CD14-positive monocyte (primary cell): ENCODE measurements at regions not wholly inside any gene's neighbourhood (a gene's known extent, or its start where the extent isn't known, plus 50 kb on each side); places are given as distances from the start of the nearest gene placed in this dataset.

Experiments used
- DNase-seq, 3 donors: peaks; one replicate each; pipeline ENCODE4 v3.0.0-alpha.2; 2011 to 2022
- H2AFZ ChIP-seq: 2 replicates; pipeline ENCODE4 v1.6.0; 2012; ENCODE audit warnings: mild to moderate bottlenecking, low read depth, low read length, inconsistent platforms; ENCODE audit not compliant: insufficient read depth, poor library complexity, severe bottlenecking
- H3K27ac ChIP-seq, 2 donors: 1 replicate in 1 of 2; 2 replicates in 1 of 2; pipeline ENCODE4 v1.5.1; 2012 to 2013; ENCODE audit warnings: low read length in 2 of 2, control low read depth in 1 of 2, inconsistent platforms in 1 of 2, low read depth in 1 of 2, mild to moderate bottlenecking in 1 of 2
- H3K27me3 ChIP-seq, 2 donors: one replicate each; pipeline versions ENCODE4 v1.6.0 to v1.6.1; 2011 to 2013; ENCODE audit warnings: low read length in 2 of 2; ENCODE audit not compliant: control insufficient read depth in 2 of 2, insufficient read depth in 2 of 2
- H3K36me3 ChIP-seq, 2 donors: replicated peaks in 1 of 2; 1 replicate in 1 of 2; 2 replicates in 1 of 2; pipeline versions ENCODE4 v1.5.1 to v1.6.1; 2012 to 2013; ENCODE audit warnings: low read length in 2 of 2, control low read depth in 1 of 2, inconsistent platforms in 1 of 2, mild to moderate bottlenecking in 1 of 2; ENCODE audit not compliant: insufficient read depth in 2 of 2, control insufficient read depth in 1 of 2
- H3K4me1 ChIP-seq, 2 donors: 1 replicate in 1 of 2; 2 replicates in 1 of 2; pipeline versions ENCODE4 v1.5.1 to v1.6.1; 2012 to 2013; ENCODE audit warnings: low read length in 2 of 2, control low read depth in 1 of 2, inconsistent platforms in 1 of 2, mild to moderate bottlenecking in 1 of 2, moderate library complexity in 1 of 2; ENCODE audit not compliant: insufficient read depth in 2 of 2, control insufficient read depth in 1 of 2
- H3K4me2 ChIP-seq: replicated peaks from 2 replicates; pipeline ENCODE3; 2012; ENCODE audit warnings: low read length, moderate library complexity, mild to moderate bottlenecking; ENCODE audit not compliant: poor library complexity, severe bottlenecking; ENCODE audit errors: extremely low read depth
- H3K4me3 ChIP-seq, 3 experiments: fragments of 200-600 bp in 1 of 3; sonication (generic) in 1 of 3; replicated peaks in 1 of 3; 1 replicate in 2 of 3; 2 replicates in 1 of 3; pipeline ENCODE4 v1.5.1; 2011 to 2013; ENCODE audit warnings: low read length in 3 of 3, mild to moderate bottlenecking in 3 of 3, control low read depth in 2 of 3, low read depth in 2 of 3, inconsistent platforms in 1 of 3, moderate library complexity in 1 of 3
- H3K79me2 ChIP-seq: 2 replicates; pipeline ENCODE4 v1.6.0; 2012; ENCODE audit warnings: mild to moderate bottlenecking, control low read depth, inconsistent platforms, low read length, moderate library complexity; ENCODE audit not compliant: insufficient read depth
- H3K9ac ChIP-seq: 2 replicates; pipeline ENCODE4 v1.6.0; 2017; ENCODE audit warnings: low read length, mild to moderate bottlenecking; ENCODE audit not compliant: insufficient read depth, poor library complexity, severe bottlenecking
- H3K9me3 ChIP-seq, 2 donors: replicated peaks in 1 of 2; 1 replicate in 1 of 2; 2 replicates in 1 of 2; pipeline versions ENCODE4 v1.5.1 to v1.6.1; 2012 to 2013; ENCODE audit warnings: low read length in 2 of 2, control low read depth in 1 of 2; ENCODE audit not compliant: control insufficient read depth in 1 of 2, insufficient read depth in 1 of 2
- H4K20me1 ChIP-seq: 2 replicates; pipeline ENCODE4 v1.6.0; 2012; ENCODE audit warnings: mild to moderate bottlenecking, low read length, control low read depth, moderate library complexity; ENCODE audit not compliant: insufficient read depth
- H3K27ac Mint-ChIP-seq, 7 donors: one replicate each; pipeline ENCODE4 v1.8.0; 2020; ENCODE audit warnings: mild to moderate bottlenecking in 7 of 7, mixed read lengths in 7 of 7, moderate library complexity in 6 of 7, inconsistent platforms in 2 of 7
- H3K27me3 Mint-ChIP-seq, 3 donors: one replicate each; pipeline ENCODE4 v1.8.0; 2021 to 2022; ENCODE audit warnings: low read depth in 3 of 3, mild to moderate bottlenecking in 3 of 3, mixed read lengths in 3 of 3, moderate library complexity in 3 of 3, inconsistent platforms in 1 of 3
- H3K36me3 Mint-ChIP-seq, 2 donors: one replicate each; pipeline ENCODE4 v1.8.0; 2020; ENCODE audit warnings: mixed read lengths in 2 of 2, inconsistent platforms in 1 of 2, mild to moderate bottlenecking in 1 of 2
- H3K4me1 Mint-ChIP-seq: one replicate; pipeline ENCODE4 v1.8.0; 2020; ENCODE audit warnings: mild to moderate bottlenecking, mixed read lengths
- H3K4me3 Mint-ChIP-seq, 2 donors: one replicate each; pipeline ENCODE4 v1.8.0; 2020; ENCODE audit warnings: mild to moderate bottlenecking in 2 of 2, mixed read lengths in 2 of 2, moderate library complexity in 1 of 2
- H3K9me3 Mint-ChIP-seq, 7 donors: one replicate each; pipeline ENCODE4 v1.8.0; 2020 to 2022; ENCODE audit warnings: mixed read lengths in 7 of 7, mild to moderate bottlenecking in 6 of 7, moderate library complexity in 6 of 7, inconsistent platforms in 2 of 7
- WGBS: methylation state at CpG from one replicate; pipeline ENCODE4 v1.1.5; 2013; ENCODE audit warnings: missing lambda C conversion rate; ENCODE audit not compliant: insufficient coverage; 5-methylcytosine and 5-hydroxymethylcytosine counted together
- intact Hi-C, 2 donors: fragments of 100-400 bp; cut with micrococcal nuclease; formaldehyde crosslinking; loops; one replicate each; pipeline versions ENCODE4 v1.15.0 to v1.15.1; 2023
- TF ChIP-seq, protein P1 (sequence below): fragments of 200-600 bp; IDR thresholded peaks from one replicate; pipeline ENCODE4 v1.8.0; 2022; ENCODE audit warnings: antibody characterized with exemption, mild to moderate bottlenecking

- H3K36me3 Mint-ChIP-seq, result no peaks in the 10 kb centered on the region
Observed at GRCh38 chr4:38548256-38548655, 115.7 kb upstream of the KLF3 start.

GRCh38 chr4:38559374-38559773, 104.6 kb upstream of the KLF3 start:
- Mint-ChIP-seq H3K9me3 (peaks cover 0 to 10% (median 6%) of the 10 kb centered on the region in 7 donors), H3K4me1 (peaks cover 21% of the 10 kb centered on the region), H3K27me3 (peaks cover 0 to 2% (median 0%) of the 10 kb centered on the region in 3 donors), H3K27ac (peak overlapping the region in 1 of 7 donors; percentile 16), H3K4me3 (no peak overlapping the region), H3K36me3 (peaks cover 0 to 2% of the 10 kb centered on the region in 2 donors)
- Histone ChIP-seq H3K79me2 (no peaks in the 10 kb centered on the region), H3K9ac (no peak overlapping the region), H2AFZ (no peak overlapping the region), H3K36me3 (no peaks in the 10 kb centered on the region), H4K20me1 (no peaks in the 10 kb centered on the region), H3K27me3 (no peaks in the 10 kb centered on the region), H3K4me2 (no peak overlapping the region), H3K9me3 (no peaks in the 10 kb centered on the region), H3K27ac (no peak overlapping the region), H3K4me1 (peaks cover 14 to 15% of the 10 kb centered on the region in 2 donors), H3K4me3 (no peak overlapping the region)
- intact Hi-C loops, result no loop called here
- TF ChIP-seq, protein P1, sequence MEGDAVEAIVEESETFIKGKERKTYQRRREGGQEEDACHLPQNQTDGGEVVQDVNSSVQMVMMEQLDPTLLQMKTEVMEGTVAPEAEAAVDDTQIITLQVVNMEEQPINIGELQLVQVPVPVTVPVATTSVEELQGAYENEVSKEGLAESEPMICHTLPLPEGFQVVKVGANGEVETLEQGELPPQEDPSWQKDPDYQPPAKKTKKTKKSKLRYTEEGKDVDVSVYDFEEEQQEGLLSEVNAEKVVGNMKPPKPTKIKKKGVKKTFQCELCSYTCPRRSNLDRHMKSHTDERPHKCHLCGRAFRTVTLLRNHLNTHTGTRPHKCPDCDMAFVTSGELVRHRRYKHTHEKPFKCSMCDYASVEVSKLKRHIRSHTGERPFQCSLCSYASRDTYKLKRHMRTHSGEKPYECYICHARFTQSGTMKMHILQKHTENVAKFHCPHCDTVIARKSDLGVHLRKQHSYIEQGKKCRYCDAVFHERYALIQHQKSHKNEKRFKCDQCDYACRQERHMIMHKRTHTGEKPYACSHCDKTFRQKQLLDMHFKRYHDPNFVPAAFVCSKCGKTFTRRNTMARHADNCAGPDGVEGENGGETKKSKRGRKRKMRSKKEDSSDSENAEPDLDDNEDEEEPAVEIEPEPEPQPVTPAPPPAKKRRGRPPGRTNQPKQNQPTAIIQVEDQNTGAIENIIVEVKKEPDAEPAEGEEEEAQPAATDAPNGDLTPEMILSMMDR, result no peak
- no peak for DNase-seq
- WGBS, result 95% methylated on average over 3 of the region's 6 CpGs

More at GRCh38 chr4:38548256-38548655, 115.7 kb upstream of the KLF3 start:
- Mint-ChIP-seq H3K4me3 (no peak overlapping the region), H3K27ac (no peak overlapping the region), H3K9me3 (peaks cover 0 to 1% (median 0%) of the 10 kb centered on the region in 7 donors), H3K27me3 (peaks cover 0 to 2% (median 0%) of the 10 kb centered on the region in 3 donors), H3K4me1 (no peaks in the 10 kb centered on the region)
- no CpG with 5 or more reads among the region's 3 CpGs for WGBS
- Histone ChIP-seq H3K79me2 (no peaks in the 10 kb centered on the region), H3K27ac (no peak overlapping the region), H3K9me3 (no peaks in the 10 kb centered on the region), H4K20me1 (no peaks in the 10 kb centered on the region), H3K4me2 (no peak overlapping the region), H2AFZ (no peak overlapping the region), H3K36me3 (no peaks in the 10 kb centered on the region), H3K4me1 (no peaks in the 10 kb centered on the region), H3K9ac (no peak overlapping the region), H3K4me3 (no peak overlapping the region), H3K27me3 (no peaks in the 10 kb centered on the region)
- no peak for DNase-seq
- intact Hi-C loops, result no loop called here
- TF ChIP-seq, protein P1, result no peak
